ENCODE measurements at regions not wholly inside any gene's neighbourhood (a gene's known extent, or its start where the extent isn't known, plus 50 kb on each side); places are given as distances from the start of the nearest gene placed in this dataset.

DNA sequence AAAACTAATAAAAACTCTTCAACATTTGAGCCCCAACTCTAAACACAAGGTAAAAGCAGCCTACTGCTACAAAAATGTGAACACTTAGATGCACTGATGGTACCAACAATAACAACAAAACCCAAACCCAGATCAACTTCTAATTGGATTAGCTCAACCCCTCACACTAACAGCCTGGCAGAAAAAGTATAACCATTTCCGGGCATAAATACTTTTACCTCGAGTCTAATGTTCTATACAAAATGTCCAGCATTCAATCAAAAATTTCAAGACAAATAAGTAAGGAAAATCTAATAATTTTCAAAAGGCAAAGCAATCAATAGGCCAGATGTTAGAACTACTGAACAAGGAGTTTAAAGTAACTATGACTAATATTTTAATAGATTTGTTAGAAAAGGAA is 303.3 kb downstream of the ARRDC4 start:
- TF ChIP-seq CTCF (IDR thresholded peaks at IDR 0.05), result no peak
- intact Hi-C loops (cut with DNase I), result no loop called here
- ATAC-seq (no peak), FAIRE-seq (no peak), DNase-seq (no peak)
- H3K27me3 ChIP-seq, result no peaks in the 10 kb centered on the region
- no peaks in the 10 kb centered on the region for H3K9me3 ChIP-seq
- H3K4me1 ChIP-seq, result no peaks in the 10 kb centered on the region
- 71 to 84% methylated on average over 2 of the region's 2 CpGs for WGBS, 2 donors
- H3K4me3 ChIP-seq, result no peak overlapping the region
- H3K36me3 ChIP-seq, result no peaks in the 10 kb centered on the region
- H3K27ac ChIP-seq, result no peak overlapping the region

- intact Hi-C loops (cut with DNase I), result no loop called here
- ATAC-seq, result no peak
- no peak for TF ChIP-seq CTCF (IDR thresholded peaks at IDR 0.05)
- WGBS, 2 donors, result 66 to 78% methylated on average over 9 of the region's 9 CpGs
- Histone ChIP-seq H3K9me3 (no peaks in the 10 kb centered on the region), H3K4me3 (no peak overlapping the region), H3K4me1 (no peaks in the 10 kb centered on the region), H3K36me3 (no peaks in the 10 kb centered on the region), H3K27ac (no peak overlapping the region), H3K27me3 (no peaks in the 10 kb centered on the region)
- FAIRE-seq, result no peak
- no peak for DNase-seq
Measured at GRCh38 chr15:98266295-98266694, 305.8 kb downstream of the ARRDC4 start.

DNA sequence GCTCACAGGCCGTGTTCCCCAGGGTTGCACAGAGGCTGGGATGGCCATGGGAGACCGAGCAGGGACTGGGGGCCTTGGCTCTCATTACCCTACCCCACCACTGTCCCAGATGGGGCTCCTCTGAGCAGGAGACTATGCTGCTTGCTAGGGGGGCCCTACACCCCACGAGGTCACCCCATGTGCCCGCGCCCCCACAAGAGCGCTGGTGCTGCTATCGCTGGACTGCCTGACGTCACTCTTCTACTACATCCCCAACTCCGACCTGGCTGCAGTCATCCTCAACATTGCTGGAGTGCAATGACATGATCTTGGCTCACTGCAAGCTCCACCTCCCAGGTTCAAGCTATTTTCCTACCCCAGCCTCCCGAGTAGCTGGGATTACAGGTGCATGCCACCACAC is 307.7 kb downstream of the ARRDC4 start:
- Histone ChIP-seq H3K9me3 (no peaks in the 10 kb centered on the region), H3K36me3 (no peaks in the 10 kb centered on the region), H3K27ac (no peak overlapping the region), H3K4me1 (no peaks in the 10 kb centered on the region), H3K27me3 (no peaks in the 10 kb centered on the region), H3K4me3 (no peak overlapping the region)
- no peak for ATAC-seq
- FAIRE-seq, result no peak
- no peak for DNase-seq
- intact Hi-C loops (cut with DNase I), result no loop called here
- 80 to 83% methylated on average over 10 of the region's 10 CpGs for WGBS, 2 donors
- TF ChIP-seq CTCF (IDR thresholded peaks at IDR 0.05), result no peak

GRCh38 chr15:98272625-98273024 is 312.1 kb downstream of the ARRDC4 start:
- DNase-seq (no peak), FAIRE-seq (no peak), ATAC-seq (no peak)
- Histone ChIP-seq H3K9me3 (no peaks in the 10 kb centered on the region), H3K27ac (no peak overlapping the region), H3K4me1 (no peaks in the 10 kb centered on the region), H3K4me3 (no peak overlapping the region), H3K36me3 (no peaks in the 10 kb centered on the region), H3K27me3 (no peaks in the 10 kb centered on the region)
- TF ChIP-seq CTCF (IDR thresholded peaks at IDR 0.05), result no peak
- intact Hi-C loops (cut with DNase I), result loop anchor here in 1 of 3 donors (10.0 kb wide), 1 partner anchor 408 kb away; no protein-coding TSS in a partner anchor
- 54 to 62% methylated on average over 4 of the region's 4 CpGs for WGBS, 2 donors

DNA sequence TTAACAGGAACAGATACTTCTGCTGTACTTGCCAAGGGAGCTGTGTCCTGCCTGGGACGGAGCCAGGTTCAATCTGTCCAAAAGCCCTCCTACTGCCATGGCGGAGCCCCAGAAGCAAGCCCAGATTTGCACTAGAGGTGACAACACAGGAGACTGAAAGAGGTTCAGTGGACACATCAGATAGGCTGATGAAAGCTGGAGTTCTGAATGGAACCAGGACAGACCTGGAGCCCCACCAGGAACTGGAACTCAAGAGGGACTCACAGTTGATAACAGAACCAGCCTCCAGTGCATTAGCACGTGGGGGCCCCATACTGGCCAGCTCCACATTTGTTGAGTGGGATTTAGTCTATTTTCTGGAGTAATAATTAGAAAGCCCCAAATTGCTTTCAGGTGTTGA is 315.5 kb downstream of the ARRDC4 start:
- DNase-seq (no peak), ATAC-seq (no peak), FAIRE-seq (no peak)
- H3K4me3 ChIP-seq, result no peak overlapping the region
- H3K36me3 ChIP-seq, result no peaks in the 10 kb centered on the region
- WGBS, 2 donors, result 52 to 57% methylated on average over 3 of the region's 3 CpGs
- no peak overlapping the region for H3K27ac ChIP-seq
- intact Hi-C loops (cut with DNase I), result loop anchor here in 1 of 3 donors (10.0 kb wide), 1 partner anchor 411 kb away; no protein-coding TSS in a partner anchor
- TF ChIP-seq CTCF (IDR thresholded peaks at IDR 0.05), result no peak
- no peaks in the 10 kb centered on the region for H3K9me3 ChIP-seq
- no peaks in the 10 kb centered on the region for H3K4me1 ChIP-seq
- no peaks in the 10 kb centered on the region for H3K27me3 ChIP-seq
